Neural progenitor cell (in vitro differentiated cells): ENCODE measurements at regions not wholly inside any gene's neighbourhood (a gene's known extent, or its start where the extent isn't known, plus 50 kb on each side); places are given as distances from the start of the nearest gene placed in this dataset.

Experiments
- DNase-seq: peaks from one replicate; pipeline ENCODE4 v3.0.0-alpha.2; 2016; ENCODE audit warnings: low spot score
- H2AFZ ChIP-seq: fragments of 200-600 bp; sonication (generic); replicated peaks from 2 replicates; pipeline ENCODE4 v1.6.1; 2016; ENCODE audit warnings: antibody characterized with exemption
- H3F3A ChIP-seq: fragments of 200-600 bp; sonication (generic); 2 replicates; pipeline ENCODE4 v1.6.1; 2016; ENCODE audit warnings: antibody characterized with exemption, low read depth
- H3K27ac ChIP-seq: fragments of 200-600 bp; sonication (generic); 2 replicates; pipeline ENCODE4 v1.5.1; 2016; ENCODE audit warnings: mild to moderate bottlenecking
- H3K27me3 ChIP-seq: fragments of 200-600 bp; sonication (generic); 2 replicates; pipeline ENCODE4 v1.6.1; 2016; ENCODE audit warnings: mild to moderate bottlenecking, moderate library complexity
- H3K36me3 ChIP-seq: fragments of 200-600 bp; sonication (generic); 2 replicates; pipeline ENCODE4 v1.5.1; 2016
- H3K4me1 ChIP-seq: fragments of 200-600 bp; sonication (generic); 2 replicates; pipeline ENCODE4 v1.6.1; 2016; ENCODE audit warnings: mixed run types
- H3K4me2 ChIP-seq: fragments of 200-600 bp; sonication (generic); 2 replicates; pipeline ENCODE4 v1.6.1; 2016
- H3K4me3 ChIP-seq: fragments of 200-600 bp; sonication (generic); 2 replicates; pipeline ENCODE4 v1.5.1; 2016
- H3K79me2 ChIP-seq: fragments of 200-600 bp; sonication (generic); 2 replicates; pipeline ENCODE4 v1.6.1; 2016; ENCODE audit warnings: low read depth
- H3K9ac ChIP-seq: fragments of 200-600 bp; sonication (generic); 2 replicates; pipeline ENCODE4 v1.6.1; 2016
- H3K9me3 ChIP-seq: fragments of 200-600 bp; sonication (generic); 2 replicates; pipeline ENCODE4 v1.5.1; 2016; ENCODE audit warnings: low read depth
- H4K20me1 ChIP-seq: fragments of 200-600 bp; sonication (generic); 2 replicates; pipeline ENCODE4 v1.6.1; 2016; ENCODE audit warnings: low read depth
- H3K27ac Mint-ChIP-seq: 3 replicates; pipeline ENCODE4 v1.8.0; 2021; ENCODE audit warnings: mixed read lengths
- H3K27me3 Mint-ChIP-seq: 2 replicates; pipeline ENCODE4 v1.8.0; 2022; ENCODE audit warnings: low read depth, mild to moderate bottlenecking, inconsistent platforms, moderate library complexity, mixed read lengths; ENCODE audit not compliant: insufficient read depth
- H3K36me3 Mint-ChIP-seq: 3 replicates; pipeline ENCODE4 v1.8.0; 2021; ENCODE audit warnings: mixed read lengths
- H3K4me1 Mint-ChIP-seq: 3 replicates; pipeline ENCODE4 v1.8.0; 2021; ENCODE audit warnings: mixed read lengths
- H3K4me3 Mint-ChIP-seq: 3 replicates; pipeline ENCODE4 v1.8.0; 2021; ENCODE audit warnings: mild to moderate bottlenecking, moderate library complexity, mixed read lengths
- H3K9me3 Mint-ChIP-seq: 3 replicates; pipeline ENCODE4 v1.8.0; 2020; ENCODE audit warnings: mixed read lengths
- CTCF ChIP-seq: fragments of 200-600 bp; sonication (generic); IDR thresholded peaks from 2 replicates; pipeline ENCODE4 v1.5.1; 2017; ENCODE audit warnings: antibody characterized with exemption, mild to moderate bottlenecking
- EZH2 ChIP-seq: fragments of 200-600 bp; sonication (generic); IDR thresholded peaks from 2 replicates; pipeline ENCODE4 v1.6.1; 2017; ENCODE audit warnings: antibody characterized with exemption, mild to moderate bottlenecking, moderate library complexity
- EZH2phosphoT487 ChIP-seq: fragments of 200-600 bp; sonication (generic); IDR thresholded peaks from 2 replicates; pipeline ENCODE4 v1.6.1; 2017; ENCODE audit warnings: antibody characterized with exemption

GRCh38 chr11:27868226-27868625, 168.0 kb upstream of the BDNF start:
- peak overlapping the region; percentile 8 for H3K4me2 ChIP-seq
- Mint-ChIP-seq H3K9me3 (no peaks in the 10 kb centered on the region), H3K27me3 (no peaks in the 10 kb centered on the region), H3K36me3 (no peaks in the 10 kb centered on the region), H3K27ac (no peak overlapping the region), H3K4me3 (no peak overlapping the region), H3K4me1 (peaks cover 4% of the 10 kb centered on the region)
- H3K79me2 ChIP-seq, result no peaks in the 10 kb centered on the region
- H3K27ac ChIP-seq, result no peak overlapping the region
- TF ChIP-seq EZH2phosphoT487 (no peak), EZH2 (no peak), CTCF (no peak)
- H3K4me3 ChIP-seq, result no peak overlapping the region
- peaks cover 14% of the 10 kb centered on the region for H3K4me1 ChIP-seq
- no peaks in the 10 kb centered on the region for H3K36me3 ChIP-seq
- DNase-seq, result peak; percentile 15
- H3K9me3 ChIP-seq, result no peaks in the 10 kb centered on the region
- H3K27me3 ChIP-seq, result no peaks in the 10 kb centered on the region
- no peak overlapping the region for H2AFZ ChIP-seq
- H3K9ac ChIP-seq, result no peak overlapping the region
- H4K20me1 ChIP-seq, result no peaks in the 10 kb centered on the region
- no peaks in the 10 kb centered on the region for H3F3A ChIP-seq

GRCh38 chr11:27865105-27865504, 164.8 kb upstream of the BDNF start:
- DNase-seq, result no peak
- H3K4me2 ChIP-seq, result no peak overlapping the region
- no peaks in the 10 kb centered on the region for H3F3A ChIP-seq
- no peaks in the 10 kb centered on the region for H3K9me3 ChIP-seq
- H3K4me1 ChIP-seq, result peaks cover 14% of the 10 kb centered on the region
- no peaks in the 10 kb centered on the region for H3K27me3 ChIP-seq
- peaks cover 4% of the 10 kb centered on the region for H3K4me1 Mint-ChIP-seq
- H3K9me3 Mint-ChIP-seq, result no peaks in the 10 kb centered on the region
- no peaks in the 10 kb centered on the region for H4K20me1 ChIP-seq
- H3K9ac ChIP-seq, result no peak overlapping the region
- H3K36me3 ChIP-seq, result no peaks in the 10 kb centered on the region
- H2AFZ ChIP-seq, result no peak overlapping the region
- TF ChIP-seq EZH2 (no peak), CTCF (no peak)
- H3K27ac Mint-ChIP-seq, result no peak overlapping the region
- no peak overlapping the region for H3K4me3 ChIP-seq
- no peaks in the 10 kb centered on the region for H3K36me3 Mint-ChIP-seq
- no peak overlapping the region for H3K4me3 Mint-ChIP-seq
- H3K27ac ChIP-seq, result no peak overlapping the region
- no peaks in the 10 kb centered on the region for H3K79me2 ChIP-seq
- no peaks in the 10 kb centered on the region for H3K27me3 Mint-ChIP-seq

GRCh38 chr11:27864611-27865010, 164.4 kb upstream of the BDNF start:
- no peaks in the 10 kb centered on the region for H4K20me1 ChIP-seq
- H3K27me3 ChIP-seq, result no peaks in the 10 kb centered on the region
- no peak overlapping the region for H2AFZ ChIP-seq
- H3K4me2 ChIP-seq, result no peak overlapping the region
- H3K9ac ChIP-seq, result no peak overlapping the region
- Mint-ChIP-seq H3K36me3 (no peaks in the 10 kb centered on the region), H3K9me3 (no peaks in the 10 kb centered on the region), H3K4me3 (no peak overlapping the region), H3K27ac (no peak overlapping the region), H3K27me3 (no peaks in the 10 kb centered on the region), H3K4me1 (peaks cover 4% of the 10 kb centered on the region)
- H3K9me3 ChIP-seq, result no peaks in the 10 kb centered on the region
- H3F3A ChIP-seq, result no peaks in the 10 kb centered on the region
- H3K4me1 ChIP-seq, result peaks cover 14% of the 10 kb centered on the region
- no peaks in the 10 kb centered on the region for H3K36me3 ChIP-seq
- TF ChIP-seq CTCF (no peak), EZH2phosphoT487 (no peak), EZH2 (no peak)
- H3K27ac ChIP-seq, result no peak overlapping the region
- no peak overlapping the region for H3K4me3 ChIP-seq
- DNase-seq, result no peak
- no peaks in the 10 kb centered on the region for H3K79me2 ChIP-seq

- H3K4me3 ChIP-seq, result no peak overlapping the region
- H3F3A ChIP-seq, result no peaks in the 10 kb centered on the region
- no peaks in the 10 kb centered on the region for H3K9me3 Mint-ChIP-seq
- no peaks in the 10 kb centered on the region for H3K36me3 ChIP-seq
- no peak overlapping the region for H3K9ac ChIP-seq
- no peak overlapping the region for H3K27ac Mint-ChIP-seq
- H3K4me1 Mint-ChIP-seq, result peaks cover 4% of the 10 kb centered on the region
- H3K9me3 ChIP-seq, result no peaks in the 10 kb centered on the region
- no peak overlapping the region for H2AFZ ChIP-seq
- H3K27me3 ChIP-seq, result no peaks in the 10 kb centered on the region
- H3K4me1 ChIP-seq, result peaks cover 14% of the 10 kb centered on the region
- no peak overlapping the region for H3K27ac ChIP-seq
- H3K79me2 ChIP-seq, result no peaks in the 10 kb centered on the region
- peak; percentile 61 for DNase-seq
- H3K27me3 Mint-ChIP-seq, result no peaks in the 10 kb centered on the region
- H4K20me1 ChIP-seq, result no peaks in the 10 kb centered on the region
- H3K36me3 Mint-ChIP-seq, result no peaks in the 10 kb centered on the region
- no peak overlapping the region for H3K4me2 ChIP-seq
- no peak overlapping the region for H3K4me3 Mint-ChIP-seq
- TF ChIP-seq EZH2, result no peak
- TF ChIP-seq EZH2phosphoT487, result no peak
- TF ChIP-seq CTCF, result no peak
These were observed 163.8 kb upstream of the BDNF start for GRCh38 chr11:27864091-27864491.
